Raji (cell line): ENCODE measurements at regions not wholly inside any gene's neighbourhood (a gene's known extent, or its start where the extent isn't known, plus 50 kb on each side); places are given as distances from the start of the nearest gene placed in this dataset.

Source experiments
- POLR2A ChIP-seq: IDR thresholded peaks from 2 replicates; pipeline ENCODE4 v1.6.1; 2011; ENCODE audit warnings: low read depth, low read length, control low read depth; ENCODE audit not compliant: insufficient read depth

- TF ChIP-seq POLR2A: no peak
Measured at GRCh38 chr1:203424285-203424684, 51.3 kb upstream of the PRELP start.

DNA sequence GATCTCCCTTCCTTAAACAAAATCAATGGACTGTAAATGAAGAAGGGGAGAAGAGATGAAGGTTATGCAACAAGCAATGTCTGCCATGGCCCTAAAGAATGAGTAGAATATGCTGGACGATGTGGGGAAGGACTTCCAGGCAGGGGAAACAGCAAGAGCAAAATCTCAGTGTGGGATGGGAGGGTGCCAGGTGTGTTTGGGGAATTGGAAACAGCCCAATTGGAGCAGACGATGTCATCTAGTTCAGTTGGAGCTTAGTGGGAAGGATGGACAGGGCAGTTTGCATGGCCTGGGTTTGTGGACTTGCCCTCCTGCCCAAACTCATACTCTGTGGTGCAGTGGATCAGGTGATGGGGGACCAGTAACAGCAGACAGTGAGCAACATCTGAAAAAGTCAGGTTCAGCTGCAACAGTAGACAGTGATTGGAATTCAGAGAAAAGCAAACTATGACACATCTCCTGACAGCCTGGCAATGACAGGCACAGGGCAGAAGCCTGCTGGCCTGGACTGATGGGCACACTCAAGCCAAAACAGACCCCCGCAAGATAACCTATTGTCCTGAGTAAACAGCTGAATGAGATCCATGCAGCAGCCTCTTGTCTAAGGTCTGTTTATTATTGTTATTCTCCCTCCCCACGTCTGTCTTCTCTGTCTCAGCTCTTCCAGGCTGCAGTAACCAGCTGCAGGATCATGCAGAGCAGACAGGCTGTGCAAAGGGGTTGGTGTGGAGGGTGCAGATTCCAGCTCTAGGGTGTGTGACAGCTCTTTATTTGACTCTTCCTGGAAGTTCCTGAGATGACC, 50.5 kb upstream of the PRELP start:
- TF ChIP-seq POLR2A: no peak

- TF ChIP-seq POLR2A: no peak
Measured at GRCh38 chr1:203425663-203425975, 50.0 kb upstream of the PRELP start.
